ENCODE measurements at regions not wholly inside any gene's neighbourhood (a gene's known extent, or its start where the extent isn't known, plus 50 kb on each side); places are given as distances from the start of the nearest gene placed in this dataset.

DNA sequence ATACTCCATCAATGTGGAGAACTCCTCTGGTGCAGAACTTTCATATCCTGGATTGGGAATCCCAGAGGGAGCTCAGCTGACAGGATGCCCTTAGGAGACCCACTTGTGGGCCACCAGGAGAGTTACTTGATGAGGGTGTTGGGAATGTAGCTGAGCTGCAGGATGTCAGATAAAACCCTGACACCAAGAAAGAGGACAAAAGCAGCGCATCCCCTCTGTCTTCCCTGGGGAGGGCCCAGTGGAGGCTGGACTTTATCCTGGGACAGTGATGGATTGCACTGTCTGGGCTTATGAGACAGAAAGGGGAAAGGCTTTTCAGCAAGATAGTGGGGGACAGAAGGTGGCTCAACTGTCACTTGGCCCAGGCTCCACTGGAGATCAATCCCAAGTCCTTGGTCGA, 88.1 kb upstream of the BCAR3 start:
- no peak overlapping the region for H3K4me3 ChIP-seq (ENCODE audit: low read length)
- H4K20me1 ChIP-seq (ENCODE audit: control insufficient read depth, insufficient read depth, low read depth, low read length): no peaks in the 10 kb centered on the region
- H3K4me2 ChIP-seq (ENCODE audit: low read length): no peak overlapping the region
- TF ChIP-seq EZH2phosphoT487 (IDR thresholded peaks at IDR 0.05; ENCODE audit: borderline replicate concordance, low read length): no peak
- TF ChIP-seq, protein P1, sequence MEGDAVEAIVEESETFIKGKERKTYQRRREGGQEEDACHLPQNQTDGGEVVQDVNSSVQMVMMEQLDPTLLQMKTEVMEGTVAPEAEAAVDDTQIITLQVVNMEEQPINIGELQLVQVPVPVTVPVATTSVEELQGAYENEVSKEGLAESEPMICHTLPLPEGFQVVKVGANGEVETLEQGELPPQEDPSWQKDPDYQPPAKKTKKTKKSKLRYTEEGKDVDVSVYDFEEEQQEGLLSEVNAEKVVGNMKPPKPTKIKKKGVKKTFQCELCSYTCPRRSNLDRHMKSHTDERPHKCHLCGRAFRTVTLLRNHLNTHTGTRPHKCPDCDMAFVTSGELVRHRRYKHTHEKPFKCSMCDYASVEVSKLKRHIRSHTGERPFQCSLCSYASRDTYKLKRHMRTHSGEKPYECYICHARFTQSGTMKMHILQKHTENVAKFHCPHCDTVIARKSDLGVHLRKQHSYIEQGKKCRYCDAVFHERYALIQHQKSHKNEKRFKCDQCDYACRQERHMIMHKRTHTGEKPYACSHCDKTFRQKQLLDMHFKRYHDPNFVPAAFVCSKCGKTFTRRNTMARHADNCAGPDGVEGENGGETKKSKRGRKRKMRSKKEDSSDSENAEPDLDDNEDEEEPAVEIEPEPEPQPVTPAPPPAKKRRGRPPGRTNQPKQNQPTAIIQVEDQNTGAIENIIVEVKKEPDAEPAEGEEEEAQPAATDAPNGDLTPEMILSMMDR (IDR thresholded peaks at IDR 0.05; ENCODE audit: low read depth, low read length, poor library complexity, severe bottlenecking): no peak
- H3K4me1 ChIP-seq (ENCODE audit: control insufficient read depth, low read length): no peaks in the 10 kb centered on the region
- H3K9me3 ChIP-seq (ENCODE audit: control insufficient read depth, insufficient read depth, low read length): no peaks in the 10 kb centered on the region
- no peaks in the 10 kb centered on the region for H3K36me3 ChIP-seq (ENCODE audit: control insufficient read depth, low read length)
- H3F3A ChIP-seq (ENCODE audit: control insufficient read depth, insufficient read depth): no peaks in the 10 kb centered on the region
- no peaks in the 10 kb centered on the region for H3K79me2 ChIP-seq (ENCODE audit: control insufficient read depth, low read length)
- H3K27ac ChIP-seq (ENCODE audit: low read depth, low read length): no peak overlapping the region
- no peaks in the 10 kb centered on the region for H3K9me2 ChIP-seq (replicated peaks; ENCODE audit: control insufficient read depth, low read length)
- no peaks in the 10 kb centered on the region for H3K27me3 ChIP-seq (ENCODE audit: control insufficient read depth, low read length)

DNA sequence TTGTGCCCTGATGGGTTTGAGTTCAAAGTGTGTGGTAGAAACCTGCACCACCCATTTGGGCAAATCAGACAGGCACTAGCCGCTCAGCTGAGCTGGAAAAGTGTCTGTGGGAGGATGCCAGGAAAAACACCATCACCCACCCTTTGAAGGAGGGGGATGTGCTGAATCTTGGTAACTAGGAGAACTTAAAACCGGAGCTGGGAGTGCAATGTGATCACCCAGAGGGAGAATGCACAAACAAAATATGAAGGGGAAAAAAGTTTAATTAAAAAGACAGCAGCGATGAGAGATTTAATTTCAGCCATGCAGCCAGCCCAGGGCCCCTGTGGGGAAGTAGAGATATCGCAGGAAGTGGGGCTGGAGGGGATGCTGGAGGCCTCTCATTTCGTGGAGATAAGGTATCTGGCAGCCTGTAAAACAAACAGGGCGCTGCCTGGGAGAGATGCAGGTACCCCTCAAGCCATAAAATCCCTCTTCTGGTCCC, 86.8 kb upstream of the BCAR3 start:
- no peak overlapping the region for H3K4me2 ChIP-seq (ENCODE audit: low read length)
- no peaks in the 10 kb centered on the region for H4K20me1 ChIP-seq (ENCODE audit: control insufficient read depth, insufficient read depth, low read depth, low read length)
- TF ChIP-seq, protein P1 (IDR thresholded peaks at IDR 0.05; ENCODE audit: low read depth, low read length, poor library complexity, severe bottlenecking): no peak
- TF ChIP-seq EZH2phosphoT487 (IDR thresholded peaks at IDR 0.05; ENCODE audit: borderline replicate concordance, low read length): no peak
- no peak overlapping the region for H3K27ac ChIP-seq (ENCODE audit: low read depth, low read length)
- H3K4me1 ChIP-seq (ENCODE audit: control insufficient read depth, low read length): no peaks in the 10 kb centered on the region
- H3K27me3 ChIP-seq (ENCODE audit: control insufficient read depth, low read length): no peaks in the 10 kb centered on the region
- no peak overlapping the region for H3K4me3 ChIP-seq (ENCODE audit: low read length)
- H3K36me3 ChIP-seq (ENCODE audit: control insufficient read depth, low read length): no peaks in the 10 kb centered on the region
- no peaks in the 10 kb centered on the region for H3K9me3 ChIP-seq (ENCODE audit: control insufficient read depth, insufficient read depth, low read length)
- H3K79me2 ChIP-seq (ENCODE audit: control insufficient read depth, low read length): no peaks in the 10 kb centered on the region
- no peaks in the 10 kb centered on the region for H3K9me2 ChIP-seq (replicated peaks; ENCODE audit: control insufficient read depth, low read length)
- no peaks in the 10 kb centered on the region for H3F3A ChIP-seq (ENCODE audit: control insufficient read depth, insufficient read depth)

DNA sequence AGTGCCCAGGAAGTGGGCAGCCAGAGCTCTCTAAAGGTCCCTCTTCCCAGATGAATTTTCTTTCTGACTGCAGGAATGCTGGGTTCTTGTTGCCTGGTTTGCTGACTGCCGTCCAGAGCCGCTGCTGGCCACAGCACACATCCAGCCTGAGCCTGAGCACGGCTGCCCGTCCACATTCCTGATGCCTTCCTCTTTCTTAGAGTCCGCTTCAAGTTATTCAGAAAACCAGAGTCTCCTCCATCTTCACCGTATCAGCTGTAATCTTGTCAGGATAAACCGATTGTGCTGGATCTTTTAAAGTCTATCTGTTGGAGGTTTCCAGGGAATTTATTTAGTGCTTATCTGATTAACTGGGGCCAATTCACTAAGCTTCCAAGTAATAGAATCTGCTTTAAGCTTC, 84.8 kb upstream of the BCAR3 start:
- Histone ChIP-seq H3K27ac (ENCODE audit: low read depth, low read length) (no peak overlapping the region), H3K9me3 (ENCODE audit: control insufficient read depth, insufficient read depth, low read length) (no peaks in the 10 kb centered on the region), H3K4me3 (ENCODE audit: low read length) (no peak overlapping the region), H3F3A (ENCODE audit: control insufficient read depth, insufficient read depth) (no peaks in the 10 kb centered on the region), H3K9me2 (replicated peaks; ENCODE audit: control insufficient read depth, low read length) (no peaks in the 10 kb centered on the region), H3K4me2 (ENCODE audit: low read length) (no peak overlapping the region), H3K79me2 (ENCODE audit: control insufficient read depth, low read length) (no peaks in the 10 kb centered on the region), H3K36me3 (ENCODE audit: control insufficient read depth, low read length) (no peaks in the 10 kb centered on the region), H3K4me1 (ENCODE audit: control insufficient read depth, low read length) (no peaks in the 10 kb centered on the region), H3K27me3 (ENCODE audit: control insufficient read depth, low read length) (no peaks in the 10 kb centered on the region), H4K20me1 (ENCODE audit: control insufficient read depth, insufficient read depth, low read depth, low read length) (no peaks in the 10 kb centered on the region)
- TF ChIP-seq, protein P1 (IDR thresholded peaks at IDR 0.05; ENCODE audit: low read depth, low read length, poor library complexity, severe bottlenecking): no peak
- no peak for TF ChIP-seq EZH2phosphoT487 (IDR thresholded peaks at IDR 0.05; ENCODE audit: borderline replicate concordance, low read length)
